Endothelial cell (in vitro differentiated cells): ENCODE measurements at regions not wholly inside any gene's neighbourhood (a gene's known extent, or its start where the extent isn't known, plus 50 kb on each side); places are given as distances from the start of the nearest gene placed in this dataset.
"Not testable (repeated sequence)": the region's sequence is repeated elsewhere in the genome, so short reads cannot be mapped to it uniquely, and the experiment has no call there.

Experiments
- DNase-seq: peaks from one replicate; pipeline ENCODE4 v3.0.0; 2021; ENCODE audit warnings: low spot score
- H3K27ac Mint-ChIP-seq: one replicate; pipeline ENCODE4 v1.8.0; 2021; ENCODE audit warnings: mixed read lengths, inconsistent platforms; ENCODE audit not compliant: unreplicated experiment
- H3K27me3 Mint-ChIP-seq: one replicate; pipeline ENCODE4 v1.8.0; 2021; ENCODE audit warnings: mild to moderate bottlenecking, moderate library complexity, mixed read lengths, inconsistent platforms; ENCODE audit not compliant: unreplicated experiment
- H3K36me3 Mint-ChIP-seq: one replicate; pipeline ENCODE4 v1.8.0; 2021; ENCODE audit warnings: mild to moderate bottlenecking, low read depth, mixed read lengths, inconsistent platforms; ENCODE audit not compliant: unreplicated experiment
- H3K4me1 Mint-ChIP-seq: one replicate; pipeline ENCODE4 v1.8.0; 2021; ENCODE audit warnings: mild to moderate bottlenecking, mixed read lengths, inconsistent platforms; ENCODE audit not compliant: unreplicated experiment
- H3K4me3 Mint-ChIP-seq: one replicate; pipeline ENCODE4 v1.8.0; 2021; ENCODE audit warnings: mild to moderate bottlenecking, mixed read lengths, inconsistent platforms; ENCODE audit not compliant: unreplicated experiment
- H3K9me3 Mint-ChIP-seq: one replicate; pipeline ENCODE4 v1.8.0; 2021; ENCODE audit warnings: mixed read lengths, inconsistent platforms; ENCODE audit not compliant: unreplicated experiment
- CTCF ChIP-seq: fragments of 200-600 bp; sonication (generic); IDR thresholded peaks from one replicate; pipeline ENCODE4 v1.5.0; 2021; ENCODE audit warnings: antibody characterized with exemption; ENCODE audit not compliant: unreplicated experiment

DNA sequence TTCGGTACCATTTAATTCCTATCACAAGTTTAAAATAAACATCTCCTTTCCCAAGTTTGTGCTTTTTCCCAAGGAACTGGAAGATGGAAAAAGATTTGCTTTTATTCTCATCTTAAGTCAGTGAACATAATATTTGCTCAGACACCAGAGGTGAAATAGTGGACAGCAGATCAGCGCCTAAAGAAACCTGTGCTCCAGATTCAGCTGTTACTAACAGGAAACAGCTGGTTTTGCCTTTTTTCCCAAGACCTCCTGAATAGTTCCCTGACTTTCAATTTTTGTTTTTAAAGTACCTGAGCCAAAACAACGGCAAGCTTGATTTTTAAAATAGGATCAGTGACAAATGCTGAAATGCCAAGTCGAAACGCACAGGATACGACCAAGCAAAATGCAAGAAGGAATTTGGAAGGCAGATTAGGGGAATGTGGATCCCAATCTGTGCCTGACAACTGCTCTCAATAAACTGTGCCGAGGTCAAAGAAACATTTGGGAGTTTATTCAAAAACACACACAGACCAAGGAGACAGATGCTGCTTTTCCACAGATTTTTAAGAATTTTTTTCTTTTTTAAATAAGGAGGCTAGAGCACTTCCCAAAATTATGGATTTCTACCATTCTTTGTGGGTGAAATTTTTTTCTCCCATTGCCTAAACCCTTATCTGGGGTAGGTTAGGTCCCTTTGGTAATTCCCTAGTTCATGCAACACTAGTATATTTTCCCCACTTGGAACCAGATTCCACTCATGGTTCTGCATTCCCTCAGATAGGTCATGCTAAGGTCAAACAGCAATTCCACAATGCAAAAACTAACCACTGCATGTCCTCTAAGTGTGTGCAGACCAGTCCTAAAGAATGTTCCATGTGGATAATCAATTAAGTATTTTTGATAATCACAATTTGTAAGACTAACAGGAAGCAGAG is 121.5 kb upstream of the PDE1A start:
- Mint-ChIP-seq H3K27ac (peak overlapping the region; percentile 92), H3K4me1 (peaks cover 63% of the 10 kb centered on the region)
- no peak for DNase-seq

DNA sequence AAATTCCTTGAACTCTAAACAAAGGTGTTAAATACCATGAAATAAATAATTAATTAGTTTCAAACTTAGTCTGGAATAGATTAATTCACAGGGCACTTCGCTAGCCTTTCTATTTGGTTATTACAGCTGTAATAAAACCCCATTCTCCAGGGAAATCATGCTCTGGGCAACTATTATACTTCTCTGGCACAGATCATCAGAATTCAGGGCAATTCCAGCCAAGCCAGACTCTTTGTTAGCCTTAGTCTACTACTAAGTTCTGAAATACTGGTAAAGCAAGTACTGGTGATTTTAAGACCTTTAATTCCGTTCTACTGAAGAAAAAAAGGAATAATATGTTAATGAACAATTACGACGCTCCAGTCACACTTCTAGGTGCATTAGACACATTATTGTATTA is 123.4 kb upstream of the PDE1A start:
- H3K27me3 Mint-ChIP-seq = peaks cover 2% of the 10 kb centered on the region
- no peaks in the 10 kb centered on the region for H3K36me3 Mint-ChIP-seq
- H3K9me3 Mint-ChIP-seq = no peaks in the 10 kb centered on the region
- peaks cover 46% of the 10 kb centered on the region for H3K4me1 Mint-ChIP-seq
- H3K4me3 Mint-ChIP-seq = no peak overlapping the region
- no peak for DNase-seq
- H3K27ac Mint-ChIP-seq = no peak overlapping the region
- no peak for TF ChIP-seq CTCF

More for the DNA sequence above, 121.5 kb upstream of the PDE1A start:
- Mint-ChIP-seq H3K9me3 (no peaks in the 10 kb centered on the region), H3K36me3 (no peaks in the 10 kb centered on the region), H3K4me3 (no peak overlapping the region), H3K27me3 (peaks cover 2% of the 10 kb centered on the region)
- TF ChIP-seq CTCF = no peak

DNA sequence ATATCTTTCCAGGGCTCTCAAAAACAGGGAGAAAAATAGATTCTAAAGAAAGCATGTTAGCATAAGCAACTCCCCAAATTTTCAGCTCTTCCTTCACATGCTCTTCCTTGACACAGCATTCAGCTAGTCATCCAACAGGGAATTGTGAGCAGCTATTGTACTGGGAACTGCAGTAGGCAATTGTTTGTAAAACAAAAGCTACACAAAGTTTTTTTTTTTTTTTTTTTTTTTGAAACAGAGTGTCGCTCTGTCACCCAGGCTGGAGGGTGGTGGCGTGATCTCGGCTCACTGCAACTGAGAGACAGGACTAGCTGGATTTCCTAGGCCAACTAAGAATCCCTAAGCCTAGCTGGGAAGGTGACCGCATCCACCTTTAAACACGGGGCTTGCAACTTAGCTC is 125.4 kb upstream of the PDE1A start:
- H3K36me3 Mint-ChIP-seq, H3K27me3 Mint-ChIP-seq, H3K27ac Mint-ChIP-seq, H3K4me3 Mint-ChIP-seq, DNase-seq, H3K9me3 Mint-ChIP-seq: not testable (repeated sequence)
- H3K4me1 Mint-ChIP-seq = peaks cover 30% of the 10 kb centered on the region

GRCh38 chr2:182552785-182553184 is 125.9 kb upstream of the PDE1A start:
- not testable (repeated sequence) for H3K4me3 Mint-ChIP-seq, H3K9me3 Mint-ChIP-seq, H3K27ac Mint-ChIP-seq, H3K27me3 Mint-ChIP-seq, H3K36me3 Mint-ChIP-seq, DNase-seq
- H3K4me1 Mint-ChIP-seq = peaks cover 27% of the 10 kb centered on the region

- H3K27ac Mint-ChIP-seq = no peak overlapping the region
- peaks cover 2% of the 10 kb centered on the region for H3K27me3 Mint-ChIP-seq
- no peak for TF ChIP-seq CTCF
- H3K36me3 Mint-ChIP-seq = no peaks in the 10 kb centered on the region
- peaks cover 21% of the 10 kb centered on the region for H3K4me1 Mint-ChIP-seq
- H3K9me3 Mint-ChIP-seq = no peaks in the 10 kb centered on the region
- H3K4me3 Mint-ChIP-seq = no peak overlapping the region
- no peak for DNase-seq
These were observed 126.6 kb upstream of the PDE1A start for GRCh38 chr2:182553483-182553882.

DNA sequence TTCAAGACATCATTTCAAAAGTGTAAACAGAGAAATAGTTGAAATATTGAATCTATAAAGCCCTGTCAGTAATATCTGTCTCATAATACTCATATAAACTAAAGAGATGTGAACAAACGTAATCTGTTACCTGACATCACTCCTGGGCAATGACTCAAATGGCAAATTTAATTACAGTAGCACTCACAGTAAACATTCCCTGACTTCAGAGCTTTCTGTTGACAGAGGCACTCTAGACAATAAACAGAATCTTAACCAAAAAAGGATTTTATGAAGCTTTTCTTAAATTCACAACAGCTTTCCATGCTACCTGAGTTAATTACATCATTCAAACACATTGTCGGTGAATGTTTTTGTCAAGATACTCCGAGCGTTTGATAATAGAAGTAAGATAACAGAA is 128.1 kb upstream of the PDE1A start:
- H3K9me3 Mint-ChIP-seq = no peaks in the 10 kb centered on the region
- DNase-seq = no peak
- peaks cover 15% of the 10 kb centered on the region for H3K4me1 Mint-ChIP-seq
- no peak overlapping the region for H3K4me3 Mint-ChIP-seq
- H3K27me3 Mint-ChIP-seq = peaks cover 2% of the 10 kb centered on the region
- H3K27ac Mint-ChIP-seq = no peak overlapping the region
- no peak for TF ChIP-seq CTCF
- no peaks in the 10 kb centered on the region for H3K36me3 Mint-ChIP-seq
